ENCODE measurements at regions not wholly inside any gene's neighbourhood (a gene's known extent, or its start where the extent isn't known, plus 50 kb on each side); places are given as distances from the start of the nearest gene placed in this dataset.
A peak's percentile ranks its signal among the peaks of the same experiment; 100 is the strongest.

- Mint-ChIP-seq H3K27ac (no peak overlapping the region), H3K4me1 (ENCODE audit: low read depth) (peaks cover 12% of the 10 kb centered on the region), H3K27me3 (ENCODE audit: low read depth) (peaks cover 32% of the 10 kb centered on the region), H3K9me3 (no peaks in the 10 kb centered on the region), H3K36me3 (ENCODE audit: low read depth) (no peaks in the 10 kb centered on the region), H3K4me3 (no peak overlapping the region)
These were observed 136.8 kb downstream of the ESM1 start for GRCh38 chr5:54848581-54848980.

DNA sequence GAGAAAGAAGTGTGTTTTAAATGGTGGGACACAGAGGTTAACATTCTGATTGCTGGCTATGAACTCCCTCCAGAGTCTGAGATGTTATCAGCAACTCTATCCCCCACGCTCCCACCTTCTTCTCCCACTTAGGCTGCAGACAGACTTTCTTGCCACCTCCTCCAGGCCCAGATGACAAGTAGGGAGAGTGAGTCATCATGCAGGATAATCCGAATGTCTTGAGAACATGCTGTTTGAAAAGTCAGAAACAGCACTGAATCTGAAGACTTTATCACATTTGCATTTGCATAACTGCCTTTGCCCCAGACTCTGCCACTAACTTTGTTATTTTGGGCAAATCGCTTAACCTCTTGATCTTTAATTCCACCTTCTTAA is 139.8 kb downstream of the ESM1 start:
- H3K36me3 Mint-ChIP-seq (ENCODE audit: low read depth), result peaks cover 2% of the 10 kb centered on the region
- H3K27ac Mint-ChIP-seq, result no peak overlapping the region
- peaks cover 17% of the 10 kb centered on the region for H3K4me1 Mint-ChIP-seq (ENCODE audit: low read depth)

GRCh38 chr5:54844905-54845566 is 140.4 kb downstream of the ESM1 start:
- peaks cover 20% of the 10 kb centered on the region for H3K4me1 Mint-ChIP-seq (ENCODE audit: low read depth)
- peak overlapping the region; percentile 53 for H3K4me3 Mint-ChIP-seq
- H3K9me3 Mint-ChIP-seq, result no peaks in the 10 kb centered on the region
- H3K27me3 Mint-ChIP-seq (ENCODE audit: low read depth), result peaks cover 16% of the 10 kb centered on the region
- H3K27ac Mint-ChIP-seq, result peak overlapping the region; percentile 78
- H3K36me3 Mint-ChIP-seq (ENCODE audit: low read depth), result peaks cover 2% of the 10 kb centered on the region

More for the DNA sequence above, 139.8 kb downstream of the ESM1 start:
- peaks cover 21% of the 10 kb centered on the region for H3K27me3 Mint-ChIP-seq (ENCODE audit: low read depth)
- no peaks in the 10 kb centered on the region for H3K9me3 Mint-ChIP-seq
- no peak overlapping the region for H3K4me3 Mint-ChIP-seq

DNA sequence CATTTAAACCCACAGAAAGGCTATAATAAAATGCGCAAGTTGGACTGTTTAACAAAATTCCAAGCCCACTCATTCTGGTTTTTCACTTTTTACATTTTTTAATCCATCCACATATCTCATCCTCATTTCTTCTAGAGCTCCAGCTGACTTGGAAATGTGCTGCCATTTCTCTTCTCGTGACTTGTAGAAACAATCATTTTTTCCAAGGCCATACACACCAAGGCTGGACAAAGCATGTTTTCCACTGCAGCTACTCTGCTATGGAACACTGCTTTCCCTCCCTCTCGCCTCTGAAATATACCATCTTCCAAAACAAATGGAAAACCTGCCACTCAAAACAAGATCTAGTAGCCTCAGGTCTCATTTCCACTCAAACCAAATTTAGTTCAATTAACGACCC is 141.1 kb downstream of the ESM1 start:
- Mint-ChIP-seq H3K4me1 (ENCODE audit: low read depth) (peaks cover 22% of the 10 kb centered on the region), H3K9me3 (no peaks in the 10 kb centered on the region), H3K4me3 (no peak overlapping the region), H3K36me3 (ENCODE audit: low read depth) (peaks cover 2% of the 10 kb centered on the region), H3K27me3 (ENCODE audit: low read depth) (peaks cover 11% of the 10 kb centered on the region), H3K27ac (no peak overlapping the region)

- peaks cover 2% of the 10 kb centered on the region for H3K36me3 Mint-ChIP-seq (ENCODE audit: low read depth)
- H3K9me3 Mint-ChIP-seq, result no peaks in the 10 kb centered on the region
- peaks cover 13% of the 10 kb centered on the region for H3K27me3 Mint-ChIP-seq (ENCODE audit: low read depth)
These were observed 143.9 kb downstream of the ESM1 start for GRCh38 chr5:54841481-54841880.

GRCh38 chr5:54838843-54839242 is 146.6 kb downstream of the ESM1 start:
- H3K27me3 Mint-ChIP-seq (ENCODE audit: low read depth), result peaks cover 9% of the 10 kb centered on the region

More at GRCh38 chr5:54841481-54841880, 143.9 kb downstream of the ESM1 start:
- H3K27ac Mint-ChIP-seq, result no peak overlapping the region
- no peak overlapping the region for H3K4me3 Mint-ChIP-seq
- peaks cover 20% of the 10 kb centered on the region for H3K4me1 Mint-ChIP-seq (ENCODE audit: low read depth)

DNA sequence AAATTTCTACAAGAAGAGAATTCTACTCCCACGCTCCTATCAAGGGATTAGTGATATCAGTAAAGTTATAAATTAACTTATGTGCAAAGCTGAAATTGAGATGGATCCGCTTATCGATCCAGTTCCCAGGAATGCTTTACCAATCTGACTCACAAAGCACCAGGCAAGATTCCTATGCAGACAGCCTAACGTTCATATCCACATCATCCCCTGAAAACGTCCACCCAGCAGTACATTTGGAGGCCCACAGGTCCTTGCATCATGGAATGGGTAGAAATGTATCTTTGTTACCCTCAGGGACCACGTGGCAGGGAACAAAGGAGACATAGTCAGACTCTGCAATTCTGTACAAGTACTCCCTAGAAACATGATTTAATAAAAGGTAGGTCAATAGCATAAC is 147.4 kb downstream of the ESM1 start:
- H3K4me1 Mint-ChIP-seq (ENCODE audit: low read depth), result peaks cover 17% of the 10 kb centered on the region

More at GRCh38 chr5:54838843-54839242, 146.6 kb downstream of the ESM1 start:
- Mint-ChIP-seq H3K27ac (no peak overlapping the region), H3K4me1 (ENCODE audit: low read depth) (peaks cover 13% of the 10 kb centered on the region), H3K36me3 (ENCODE audit: low read depth) (peaks cover 5% of the 10 kb centered on the region), H3K4me3 (no peak overlapping the region), H3K9me3 (no peaks in the 10 kb centered on the region)

DNA sequence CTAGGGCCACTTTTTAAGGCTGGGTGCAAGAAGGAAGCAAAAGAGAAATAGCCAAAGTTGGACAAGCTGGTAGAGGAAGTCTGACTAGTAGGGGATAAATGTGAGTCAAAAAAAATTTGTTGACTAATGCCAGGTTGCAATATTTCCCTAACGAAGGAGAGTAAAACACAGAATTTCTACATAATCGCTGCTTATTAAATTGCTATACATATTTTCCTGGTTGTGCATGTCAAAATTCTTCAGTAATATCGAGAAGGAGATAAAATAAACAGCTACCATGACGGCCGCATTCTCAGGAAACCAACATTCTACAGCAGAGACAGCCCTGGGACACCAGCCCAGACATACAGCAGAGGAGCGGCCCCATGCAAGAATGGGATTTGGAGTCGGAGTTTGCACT is 148.3 kb downstream of the ESM1 start:
- Mint-ChIP-seq H3K4me1 (ENCODE audit: low read depth) (peaks cover 17% of the 10 kb centered on the region), H3K27me3 (ENCODE audit: low read depth) (peaks cover 9% of the 10 kb centered on the region), H3K27ac (no peak overlapping the region), H3K9me3 (no peaks in the 10 kb centered on the region), H3K4me3 (no peak overlapping the region), H3K36me3 (ENCODE audit: low read depth) (peaks cover 3% of the 10 kb centered on the region)

More for the DNA sequence above, 147.4 kb downstream of the ESM1 start:
- Mint-ChIP-seq H3K36me3 (ENCODE audit: low read depth) (peaks cover 5% of the 10 kb centered on the region), H3K27ac (no peak overlapping the region), H3K4me3 (no peak overlapping the region), H3K27me3 (ENCODE audit: low read depth) (peaks cover 9% of the 10 kb centered on the region), H3K9me3 (no peaks in the 10 kb centered on the region)

GRCh38 chr5:54835647-54836046 is 149.7 kb downstream of the ESM1 start:
- H3K27ac Mint-ChIP-seq, result no peak overlapping the region
- H3K27me3 Mint-ChIP-seq (ENCODE audit: low read depth), result peaks cover 16% of the 10 kb centered on the region
- H3K36me3 Mint-ChIP-seq (ENCODE audit: low read depth), result peaks cover 3% of the 10 kb centered on the region
- peaks cover 22% of the 10 kb centered on the region for H3K4me1 Mint-ChIP-seq (ENCODE audit: low read depth)
- H3K9me3 Mint-ChIP-seq, result no peaks in the 10 kb centered on the region
- no peak overlapping the region for H3K4me3 Mint-ChIP-seq

DNA sequence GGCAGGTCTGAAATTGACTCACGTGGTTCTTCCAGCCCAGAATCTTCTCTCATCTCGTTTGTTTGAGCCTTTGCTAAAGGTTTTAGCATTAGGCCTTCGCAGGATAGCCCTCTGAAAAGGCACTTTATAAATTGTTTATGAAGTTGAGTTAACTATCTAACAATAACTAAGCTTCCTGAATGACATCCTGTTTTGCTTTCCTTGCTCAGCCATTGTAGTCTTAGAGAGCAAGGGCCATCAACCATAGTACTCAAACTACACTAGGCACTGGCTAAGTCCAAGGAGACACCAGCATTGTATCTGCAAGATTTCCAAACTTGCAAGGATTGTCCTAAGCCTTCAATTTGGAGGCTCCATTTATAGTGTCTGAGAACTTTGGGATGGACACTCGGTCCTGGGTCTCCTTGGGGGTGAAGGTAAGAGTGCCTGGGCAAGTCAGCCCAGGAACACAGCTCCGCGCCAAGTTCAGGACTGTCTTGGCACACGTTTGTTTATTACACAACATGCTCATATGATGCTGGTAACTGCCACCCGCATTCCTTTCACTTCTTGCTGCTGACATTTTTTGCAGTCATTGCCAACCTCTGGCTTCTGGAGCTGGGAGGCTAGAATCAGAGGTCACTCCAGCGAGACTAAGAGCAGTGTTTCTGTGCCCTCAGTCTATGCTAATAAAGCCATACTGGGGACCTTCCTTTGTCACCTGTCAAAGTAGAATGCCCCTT is 151.1 kb downstream of the ESM1 start:
- Mint-ChIP-seq H3K36me3 (ENCODE audit: low read depth) (peaks cover 3% of the 10 kb centered on the region), H3K27ac (no peak overlapping the region), H3K27me3 (ENCODE audit: low read depth) (peaks cover 19% of the 10 kb centered on the region)

GRCh38 chr5:54833590-54833989 is 151.8 kb downstream of the ESM1 start:
- Mint-ChIP-seq H3K9me3 (no peaks in the 10 kb centered on the region), H3K27me3 (ENCODE audit: low read depth) (peaks cover 22% of the 10 kb centered on the region), H3K27ac (no peak overlapping the region), H3K4me3 (no peak overlapping the region), H3K36me3 (ENCODE audit: low read depth) (peaks cover 3% of the 10 kb centered on the region), H3K4me1 (ENCODE audit: low read depth) (peaks cover 17% of the 10 kb centered on the region)

More for the DNA sequence above, 151.1 kb downstream of the ESM1 start:
- Mint-ChIP-seq H3K9me3 (no peaks in the 10 kb centered on the region), H3K4me3 (no peak overlapping the region), H3K4me1 (ENCODE audit: low read depth) (peaks cover 17% of the 10 kb centered on the region)

- peaks cover 26% of the 10 kb centered on the region for H3K27me3 Mint-ChIP-seq (ENCODE audit: low read depth)
- no peak overlapping the region for H3K27ac Mint-ChIP-seq
- H3K4me1 Mint-ChIP-seq (ENCODE audit: low read depth), result peaks cover 17% of the 10 kb centered on the region
- no peak overlapping the region for H3K4me3 Mint-ChIP-seq
- H3K9me3 Mint-ChIP-seq, result no peaks in the 10 kb centered on the region
- H3K36me3 Mint-ChIP-seq (ENCODE audit: low read depth), result peaks cover 3% of the 10 kb centered on the region
These were observed 152.5 kb downstream of the ESM1 start for GRCh38 chr5:54832858-54833257.

- peaks cover 3% of the 10 kb centered on the region for H3K36me3 Mint-ChIP-seq (ENCODE audit: low read depth)
- H3K27me3 Mint-ChIP-seq (ENCODE audit: low read depth), result peaks cover 26% of the 10 kb centered on the region
- no peak overlapping the region for H3K4me3 Mint-ChIP-seq
- H3K4me1 Mint-ChIP-seq (ENCODE audit: low read depth), result peaks cover 17% of the 10 kb centered on the region
- no peak overlapping the region for H3K27ac Mint-ChIP-seq
- no peaks in the 10 kb centered on the region for H3K9me3 Mint-ChIP-seq
These were observed 153.3 kb downstream of the ESM1 start for GRCh38 chr5:54832045-54832444.

DNA sequence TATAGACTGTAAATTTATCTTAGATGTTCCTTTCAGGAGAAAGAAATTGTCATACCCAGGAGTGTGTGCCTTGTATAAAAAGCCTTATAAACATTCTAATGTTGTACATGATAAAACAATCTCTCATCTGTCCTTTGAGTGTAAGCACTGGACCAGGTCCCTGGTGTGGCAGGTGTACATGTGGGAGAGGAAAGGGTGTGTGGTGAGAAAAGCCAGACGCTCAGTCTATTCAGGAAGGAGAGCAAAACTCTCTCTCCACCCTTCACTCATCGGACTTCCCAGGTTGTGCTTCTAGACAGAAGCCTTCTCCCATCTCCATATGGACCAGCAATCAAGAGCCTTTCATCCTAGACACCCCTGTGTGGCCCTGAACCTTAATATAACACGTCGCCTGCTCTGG is 154.2 kb downstream of the ESM1 start:
- Mint-ChIP-seq H3K27ac (no peak overlapping the region), H3K9me3 (no peaks in the 10 kb centered on the region), H3K27me3 (ENCODE audit: low read depth) (peaks cover 31% of the 10 kb centered on the region), H3K4me3 (no peak overlapping the region), H3K4me1 (ENCODE audit: low read depth) (peaks cover 17% of the 10 kb centered on the region), H3K36me3 (ENCODE audit: low read depth) (peaks cover 2% of the 10 kb centered on the region)
